ENCODE measurements at regions not wholly inside any gene's neighbourhood (a gene's known extent, or its start where the extent isn't known, plus 50 kb on each side); places are given as distances from the start of the nearest gene placed in this dataset.
"Not testable (repeated sequence)": the region's sequence is repeated elsewhere in the genome, so short reads cannot be mapped to it uniquely, and the experiment has no call there.

DNA sequence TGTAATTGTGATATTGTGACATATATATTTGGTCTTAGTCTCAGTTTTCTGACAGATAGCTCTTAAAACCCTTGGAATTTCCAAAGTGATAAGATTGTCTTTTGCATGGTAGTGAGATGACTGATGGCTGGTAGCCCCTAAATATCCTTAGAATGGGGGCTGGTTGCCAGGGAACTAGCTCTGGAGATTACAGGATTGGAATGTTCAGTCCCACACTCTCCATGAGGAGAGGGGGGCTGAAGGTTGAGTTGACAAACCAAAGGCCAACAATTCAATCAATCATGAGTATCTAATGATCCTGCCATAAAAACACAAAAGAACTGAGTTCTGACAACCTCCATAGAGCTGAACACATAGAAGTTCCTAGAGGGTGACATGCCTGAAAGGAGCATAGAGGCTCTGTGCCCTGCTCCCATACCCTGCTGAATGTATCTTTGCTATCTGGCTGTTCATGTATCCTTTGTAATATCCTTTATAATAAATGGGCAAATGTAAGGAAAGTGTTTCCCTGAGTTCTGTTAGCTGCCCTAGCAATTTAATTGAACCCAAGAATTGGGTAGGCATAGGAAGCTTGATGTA, 1680.3 kb upstream of the PIK3C3 start:
- Histone ChIP-seq H3K36me3 (ENCODE audit: control insufficient read depth in 2 of 2, insufficient read depth in 2 of 2, low read length in 2 of 2) (no peaks in the 10 kb centered on the region), H3K27ac (ENCODE audit: low read depth in 2 of 2, low read length in 2 of 2) (no peak overlapping the region)

GRCh38 chr18:40272630-40273231, 1682.3 kb upstream of the PIK3C3 start:
- Histone ChIP-seq H3K27ac (ENCODE audit: low read depth in 2 of 2, low read length in 2 of 2) (no peak overlapping the region), H3K4me3 (ENCODE audit: low read length in 2 of 2) (no peak overlapping the region), H3K4me1 (ENCODE audit: control insufficient read depth in 2 of 2, insufficient read depth in 2 of 2, low read length in 2 of 2) (no peaks in the 10 kb centered on the region), H3K9me3 (ENCODE audit: control insufficient read depth in 2 of 2, low read length in 2 of 2) (no peaks in the 10 kb centered on the region), H3K27me3 (ENCODE audit: control insufficient read depth in 2 of 2, insufficient read depth in 2 of 2, low read length in 2 of 2) (no peaks in the 10 kb centered on the region), H3K36me3 (ENCODE audit: control insufficient read depth in 2 of 2, insufficient read depth in 2 of 2, low read length in 2 of 2) (no peaks in the 10 kb centered on the region), H3K9ac (ENCODE audit: low read depth in 1 of 2, low read length in 2 of 2) (no peak overlapping the region)

More for the DNA sequence above, 1680.3 kb upstream of the PIK3C3 start:
- Histone ChIP-seq H3K4me3 (ENCODE audit: low read length in 2 of 2) (no peak overlapping the region), H3K4me1 (ENCODE audit: control insufficient read depth in 2 of 2, insufficient read depth in 2 of 2, low read length in 2 of 2) (no peaks in the 10 kb centered on the region), H3K9me3 (ENCODE audit: control insufficient read depth in 2 of 2, low read length in 2 of 2) (no peaks in the 10 kb centered on the region), H3K9ac (ENCODE audit: low read depth in 1 of 2, low read length in 2 of 2) (no peak overlapping the region), H3K27me3 (ENCODE audit: control insufficient read depth in 2 of 2, insufficient read depth in 2 of 2, low read length in 2 of 2) (no peaks in the 10 kb centered on the region)

DNA sequence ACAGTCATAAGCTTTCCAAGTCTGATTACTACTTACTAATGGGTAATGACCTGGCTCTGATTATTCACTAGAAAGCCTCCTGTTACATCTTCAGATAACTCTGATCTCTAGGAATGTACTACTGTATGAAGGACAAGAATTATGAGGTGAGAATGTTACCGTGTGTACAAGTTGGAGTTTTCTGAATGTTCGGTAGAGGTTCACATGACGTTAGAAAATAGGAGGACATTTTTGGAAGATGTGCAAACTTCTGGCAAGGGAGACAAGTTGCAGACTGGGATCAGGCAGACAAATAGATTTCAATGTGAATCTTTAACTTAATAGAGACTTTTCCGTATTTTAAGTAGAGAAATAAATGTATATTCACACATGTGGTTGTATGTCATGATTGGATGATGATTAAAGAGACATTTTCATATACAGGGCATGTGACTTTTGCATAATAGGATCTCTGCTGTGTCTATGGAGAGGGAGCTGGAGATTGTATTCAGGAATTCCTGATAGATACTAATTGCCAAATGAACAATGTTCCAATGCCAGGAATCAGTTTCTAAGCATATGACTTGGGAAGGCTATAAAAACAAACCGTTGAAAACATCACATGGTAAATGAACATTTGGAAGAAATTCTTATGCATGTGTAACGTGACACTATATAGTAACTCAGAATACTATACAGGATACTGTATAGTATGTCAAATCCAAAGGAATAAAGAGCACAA, 1695.8 kb upstream of the PIK3C3 start:
- Histone ChIP-seq H3K4me1 (ENCODE audit: control insufficient read depth in 2 of 2, insufficient read depth in 2 of 2, low read length in 2 of 2) (no peaks in the 10 kb centered on the region), H3K4me3 (ENCODE audit: low read length in 2 of 2) (no peak overlapping the region), H3K27me3 (ENCODE audit: control insufficient read depth in 2 of 2, insufficient read depth in 2 of 2, low read length in 2 of 2) (no peaks in the 10 kb centered on the region), H3K9me3 (ENCODE audit: control insufficient read depth in 2 of 2, low read length in 2 of 2) (no peaks in the 10 kb centered on the region), H3K9ac (ENCODE audit: low read depth in 1 of 2, low read length in 2 of 2) (no peak overlapping the region), H3K36me3 (ENCODE audit: control insufficient read depth in 2 of 2, insufficient read depth in 2 of 2, low read length in 2 of 2) (no peaks in the 10 kb centered on the region), H3K27ac (ENCODE audit: low read depth in 2 of 2, low read length in 2 of 2) (no peak overlapping the region)

DNA sequence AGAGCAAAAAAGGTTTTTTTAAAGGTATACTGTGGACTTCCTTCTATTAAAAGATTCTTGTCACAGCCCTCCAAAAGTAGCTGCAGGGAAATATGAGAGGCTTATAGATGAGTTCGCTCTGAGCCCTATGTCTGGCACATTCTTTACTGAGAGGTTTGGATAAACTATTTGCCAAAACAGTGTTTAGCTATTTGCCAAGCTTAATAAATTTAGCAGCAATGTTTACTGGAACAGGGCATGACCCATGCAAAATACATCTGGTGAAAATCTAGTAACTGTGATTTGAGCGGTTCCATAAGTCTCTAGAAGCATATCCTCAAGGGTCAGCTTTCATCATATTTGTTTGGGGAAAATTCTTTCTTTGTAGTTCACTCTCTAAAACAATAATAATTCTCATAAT, 1696.7 kb upstream of the PIK3C3 start:
- Histone ChIP-seq H3K36me3 (ENCODE audit: control insufficient read depth in 2 of 2, insufficient read depth in 2 of 2, low read length in 2 of 2) (no peaks in the 10 kb centered on the region), H3K9me3 (ENCODE audit: control insufficient read depth in 2 of 2, low read length in 2 of 2) (no peaks in the 10 kb centered on the region), H3K4me3 (ENCODE audit: low read length in 2 of 2) (no peak overlapping the region), H3K9ac (ENCODE audit: low read depth in 1 of 2, low read length in 2 of 2) (no peak overlapping the region), H3K27me3 (ENCODE audit: control insufficient read depth in 2 of 2, insufficient read depth in 2 of 2, low read length in 2 of 2) (no peaks in the 10 kb centered on the region), H3K4me1 (ENCODE audit: control insufficient read depth in 2 of 2, insufficient read depth in 2 of 2, low read length in 2 of 2) (no peaks in the 10 kb centered on the region), H3K27ac (ENCODE audit: low read depth in 2 of 2, low read length in 2 of 2) (no peak overlapping the region)

GRCh38 chr18:40250236-40250635, 1704.8 kb upstream of the PIK3C3 start:
- H3K9me3 ChIP-seq (ENCODE audit: control insufficient read depth in 2 of 2, low read length in 2 of 2), result no peaks in the 10 kb centered on the region

DNA sequence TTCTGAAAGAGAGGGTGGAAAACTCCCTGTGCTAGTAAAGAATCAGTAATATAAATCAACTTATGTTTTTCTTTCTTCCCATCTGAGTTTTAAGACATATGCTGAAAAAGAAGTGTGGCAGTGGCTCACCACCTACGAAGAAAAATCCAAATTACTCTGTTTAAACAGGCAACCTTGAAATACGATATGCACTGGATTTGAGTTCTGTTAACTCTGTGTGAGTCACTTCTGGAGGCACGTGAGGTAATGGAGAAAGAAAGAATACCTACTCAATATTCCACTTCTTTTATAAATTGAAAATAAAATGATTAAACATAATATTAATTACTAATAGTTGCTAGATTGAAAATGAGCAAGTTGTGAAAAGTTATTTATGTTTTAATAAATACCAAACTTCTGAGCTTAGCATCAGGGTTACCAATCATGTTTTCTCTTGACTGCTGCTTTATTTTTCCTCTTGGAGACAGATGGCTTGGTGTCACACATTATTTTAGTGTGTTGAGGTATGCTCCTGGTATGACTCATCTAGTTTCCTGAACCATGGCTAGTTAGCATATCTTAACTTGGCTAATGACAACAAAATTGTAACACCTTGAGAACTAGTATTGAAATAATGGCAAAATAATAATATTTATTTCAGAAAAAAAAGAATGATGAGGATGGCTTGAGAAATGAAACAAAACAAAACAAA, 1705.5 kb upstream of the PIK3C3 start:
- no peak overlapping the region for H3K9ac ChIP-seq (ENCODE audit: low read depth in 1 of 2, low read length in 2 of 2)
- H3K27ac ChIP-seq (ENCODE audit: low read depth in 2 of 2, low read length in 2 of 2), result no peak overlapping the region
- H3K36me3 ChIP-seq (ENCODE audit: control insufficient read depth in 2 of 2, insufficient read depth in 2 of 2, low read length in 2 of 2), result no peaks in the 10 kb centered on the region
- H3K27me3 ChIP-seq (ENCODE audit: control insufficient read depth in 2 of 2, insufficient read depth in 2 of 2, low read length in 2 of 2), result no peaks in the 10 kb centered on the region
- no peaks in the 10 kb centered on the region for H3K9me3 ChIP-seq (ENCODE audit: control insufficient read depth in 2 of 2, low read length in 2 of 2)
- H3K4me1 ChIP-seq (ENCODE audit: control insufficient read depth in 2 of 2, insufficient read depth in 2 of 2, low read length in 2 of 2), result no peaks in the 10 kb centered on the region
- no peak overlapping the region for H3K4me3 ChIP-seq (ENCODE audit: low read length in 2 of 2)

More at GRCh38 chr18:40250236-40250635, 1704.8 kb upstream of the PIK3C3 start:
- no peak overlapping the region for H3K27ac ChIP-seq (ENCODE audit: low read depth in 2 of 2, low read length in 2 of 2)
- H3K4me1 ChIP-seq (ENCODE audit: control insufficient read depth in 2 of 2, insufficient read depth in 2 of 2, low read length in 2 of 2), result no peaks in the 10 kb centered on the region
- no peaks in the 10 kb centered on the region for H3K27me3 ChIP-seq (ENCODE audit: control insufficient read depth in 2 of 2, insufficient read depth in 2 of 2, low read length in 2 of 2)
- no peak overlapping the region for H3K9ac ChIP-seq (ENCODE audit: low read depth in 1 of 2, low read length in 2 of 2)
- no peaks in the 10 kb centered on the region for H3K36me3 ChIP-seq (ENCODE audit: control insufficient read depth in 2 of 2, insufficient read depth in 2 of 2, low read length in 2 of 2)
- no peak overlapping the region for H3K4me3 ChIP-seq (ENCODE audit: low read length in 2 of 2)

DNA sequence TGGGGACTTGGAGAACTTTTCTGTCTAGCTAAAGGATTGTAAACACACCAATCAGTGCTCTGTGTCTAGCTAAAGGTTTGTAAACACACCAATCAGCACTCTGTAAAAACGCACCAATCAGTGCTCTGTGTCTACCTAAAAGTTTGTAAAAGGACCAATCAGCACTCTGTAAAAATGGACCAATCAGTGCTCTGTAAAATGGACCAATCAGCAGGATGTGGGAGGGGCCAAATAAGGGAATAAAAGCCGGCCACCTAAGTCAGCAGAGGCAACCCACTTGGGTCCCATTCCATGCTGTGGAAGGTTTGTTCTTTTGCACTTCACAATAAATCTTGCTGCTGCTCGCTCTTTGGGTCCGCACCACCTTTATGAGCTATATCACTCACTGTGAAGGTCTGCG, 1709.4 kb upstream of the PIK3C3 start:
- not testable (repeated sequence) for H3K9me3 ChIP-seq (ENCODE audit: control insufficient read depth in 2 of 2, low read length in 2 of 2); H3K4me3 ChIP-seq (ENCODE audit: low read length in 2 of 2); H3K4me1 ChIP-seq (ENCODE audit: control insufficient read depth in 2 of 2, insufficient read depth in 2 of 2, low read length in 2 of 2); H3K36me3 ChIP-seq (ENCODE audit: control insufficient read depth in 2 of 2, insufficient read depth in 2 of 2, low read length in 2 of 2); H3K27me3 ChIP-seq (ENCODE audit: control insufficient read depth in 2 of 2, insufficient read depth in 2 of 2, low read length in 2 of 2); H3K9ac ChIP-seq (ENCODE audit: low read depth in 1 of 2, low read length in 2 of 2); H3K27ac ChIP-seq (ENCODE audit: low read depth in 2 of 2, low read length in 2 of 2)

DNA sequence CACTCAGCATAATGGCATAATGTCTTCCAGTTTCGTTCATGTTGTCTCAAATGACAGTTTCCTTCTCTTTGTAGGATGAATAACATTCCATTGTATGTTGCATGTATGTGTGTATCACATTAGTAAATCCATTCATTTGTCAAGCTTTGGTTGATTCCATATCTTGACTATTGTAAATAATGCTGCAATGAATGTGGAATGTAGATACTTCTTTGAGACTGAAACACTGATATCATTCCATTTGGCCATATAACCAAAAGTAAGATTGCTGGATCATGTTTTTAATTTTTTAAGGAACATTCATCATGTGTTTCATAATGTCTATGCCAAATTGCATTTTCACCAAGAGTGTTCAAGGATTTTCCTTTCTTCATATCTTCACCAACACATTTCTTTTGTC, 1711.4 kb upstream of the PIK3C3 start:
- no peaks in the 10 kb centered on the region for H3K9me3 ChIP-seq (ENCODE audit: control insufficient read depth in 2 of 2, low read length in 2 of 2)
- no peaks in the 10 kb centered on the region for H3K4me1 ChIP-seq (ENCODE audit: control insufficient read depth in 2 of 2, insufficient read depth in 2 of 2, low read length in 2 of 2)
- no peak overlapping the region for H3K27ac ChIP-seq (ENCODE audit: low read depth in 2 of 2, low read length in 2 of 2)

GRCh38 chr18:40235836-40236235, 1719.2 kb upstream of the PIK3C3 start:
- Histone ChIP-seq H3K4me3 (ENCODE audit: low read length in 2 of 2) (no peak overlapping the region), H3K36me3 (ENCODE audit: control insufficient read depth in 2 of 2, insufficient read depth in 2 of 2, low read length in 2 of 2) (no peaks in the 10 kb centered on the region), H3K27ac (ENCODE audit: low read depth in 2 of 2, low read length in 2 of 2) (no peak overlapping the region), H3K27me3 (ENCODE audit: control insufficient read depth in 2 of 2, insufficient read depth in 2 of 2, low read length in 2 of 2) (no peaks in the 10 kb centered on the region), H3K4me1 (ENCODE audit: control insufficient read depth in 2 of 2, insufficient read depth in 2 of 2, low read length in 2 of 2) (no peaks in the 10 kb centered on the region), H3K9ac (ENCODE audit: low read depth in 1 of 2, low read length in 2 of 2) (no peak overlapping the region), H3K9me3 (ENCODE audit: control insufficient read depth in 2 of 2, low read length in 2 of 2) (no peaks in the 10 kb centered on the region)

More for the DNA sequence above, 1711.4 kb upstream of the PIK3C3 start:
- no peaks in the 10 kb centered on the region for H3K27me3 ChIP-seq (ENCODE audit: control insufficient read depth in 2 of 2, insufficient read depth in 2 of 2, low read length in 2 of 2)
- H3K9ac ChIP-seq (ENCODE audit: low read depth in 1 of 2, low read length in 2 of 2), result no peak overlapping the region
- H3K4me3 ChIP-seq (ENCODE audit: low read length in 2 of 2), result no peak overlapping the region
- H3K36me3 ChIP-seq (ENCODE audit: control insufficient read depth in 2 of 2, insufficient read depth in 2 of 2, low read length in 2 of 2), result no peaks in the 10 kb centered on the region

DNA sequence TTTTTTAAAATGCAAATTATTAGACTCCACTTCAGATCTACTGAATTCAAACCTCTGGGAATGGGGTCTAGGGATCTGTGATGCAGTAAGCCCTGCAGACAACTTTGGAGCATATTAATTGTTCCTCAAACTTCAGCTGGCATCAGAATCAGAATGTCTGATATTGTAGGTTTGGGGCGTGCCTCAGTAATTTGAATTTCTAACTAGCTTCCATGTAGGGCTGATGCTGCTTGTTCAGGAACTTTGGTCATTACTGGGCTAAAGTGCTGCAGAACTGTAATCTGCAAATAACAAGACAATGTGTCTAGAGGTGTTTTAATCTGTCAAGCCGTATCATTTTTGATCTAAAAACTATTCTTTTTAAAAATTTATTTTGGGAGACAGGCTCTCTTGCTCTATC, 1719.7 kb upstream of the PIK3C3 start:
- H3K9me3 ChIP-seq (ENCODE audit: control insufficient read depth in 2 of 2, low read length in 2 of 2), result no peaks in the 10 kb centered on the region
- H3K9ac ChIP-seq (ENCODE audit: low read depth in 1 of 2, low read length in 2 of 2), result no peak overlapping the region
- H3K36me3 ChIP-seq (ENCODE audit: control insufficient read depth in 2 of 2, insufficient read depth in 2 of 2, low read length in 2 of 2), result no peaks in the 10 kb centered on the region
- H3K4me3 ChIP-seq (ENCODE audit: low read length in 2 of 2), result no peak overlapping the region
- no peaks in the 10 kb centered on the region for H3K27me3 ChIP-seq (ENCODE audit: control insufficient read depth in 2 of 2, insufficient read depth in 2 of 2, low read length in 2 of 2)
- no peaks in the 10 kb centered on the region for H3K4me1 ChIP-seq (ENCODE audit: control insufficient read depth in 2 of 2, insufficient read depth in 2 of 2, low read length in 2 of 2)
- H3K27ac ChIP-seq (ENCODE audit: low read depth in 2 of 2, low read length in 2 of 2), result no peak overlapping the region
